ENCODE measurements at regions not wholly inside any gene's neighbourhood (a gene's known extent, or its start where the extent isn't known, plus 50 kb on each side); places are given as distances from the start of the nearest gene placed in this dataset.

GRCh38 chr2:36173760-36174404 lies 181.7 kb upstream of the CRIM1 start:
- TF ChIP-seq CTCF (IDR thresholded peaks at IDR 0.05; ENCODE audit: insufficient read depth, low read length, poor library complexity, severe bottlenecking) (no peak), EZH2phosphoT487 (conservative IDR thresholded peaks at IDR 0.05; ENCODE audit: low read length) (no peak)

All from SU-DHL-6 (cell line).